ENCODE measurements at regions not wholly inside any gene's neighbourhood (a gene's known extent, or its start where the extent isn't known, plus 50 kb on each side); places are given as distances from the start of the nearest gene placed in this dataset.

DNA sequence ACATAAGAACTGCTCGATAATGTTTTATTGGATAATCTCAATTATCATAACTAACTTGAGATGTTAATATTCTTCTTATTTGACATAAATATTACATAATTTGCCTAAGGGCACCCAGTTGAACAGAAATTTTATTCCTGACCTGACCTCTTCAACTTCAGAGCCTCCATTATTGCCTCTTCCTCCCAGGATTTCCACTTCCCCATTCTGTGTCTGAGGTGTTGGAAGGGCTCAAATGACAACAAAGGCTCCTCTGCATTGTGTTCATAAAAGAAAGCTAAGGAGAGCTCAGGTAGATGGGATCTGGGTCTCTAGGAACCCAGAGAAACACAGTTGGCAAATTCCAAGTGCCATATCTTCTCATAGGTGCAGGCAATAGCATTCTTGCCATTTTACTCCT is 61.2 kb upstream of the ARHGAP20 start:
- DNase-seq, result no peak

DNA sequence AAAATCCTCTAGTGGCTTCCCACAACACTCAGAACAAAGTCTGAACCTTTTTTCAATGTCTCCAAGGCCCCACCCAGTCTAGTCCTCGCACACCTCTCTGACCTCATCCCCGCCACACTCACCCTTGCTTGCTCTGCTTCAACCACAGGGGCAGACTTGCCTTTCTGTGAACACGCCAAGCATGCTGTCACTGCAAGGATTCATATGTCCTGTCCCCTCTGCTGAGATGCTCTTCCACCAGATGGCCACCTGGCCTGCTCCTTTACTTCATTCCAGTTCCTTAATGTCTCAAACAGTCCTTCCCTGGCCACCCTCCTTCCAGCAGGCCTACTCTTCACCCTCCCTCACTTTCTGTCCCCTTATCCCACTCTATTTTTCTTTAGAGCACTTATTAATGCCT is 60.6 kb upstream of the ARHGAP20 start:
- DNase-seq, result no peak

DNA sequence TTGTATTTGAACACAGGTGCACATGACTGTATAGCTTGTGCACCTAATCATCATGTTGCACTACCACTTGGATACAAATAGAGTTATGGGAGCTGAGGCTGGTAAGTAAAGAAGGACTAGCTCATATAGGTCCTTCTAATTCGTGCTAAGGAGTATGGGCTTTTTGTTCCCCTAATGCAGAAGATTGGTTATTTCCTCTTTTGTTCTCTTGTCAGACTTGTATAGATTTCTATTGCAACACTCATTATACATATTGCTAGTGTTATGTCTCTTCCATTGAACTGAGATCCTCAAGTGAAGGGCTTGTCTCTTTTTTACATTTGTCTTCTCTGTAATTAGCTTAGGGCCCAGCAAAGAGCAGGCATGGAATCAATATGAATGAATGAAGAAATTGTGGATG is 54.1 kb upstream of the ARHGAP20 start:
- no peak for DNase-seq

DNA sequence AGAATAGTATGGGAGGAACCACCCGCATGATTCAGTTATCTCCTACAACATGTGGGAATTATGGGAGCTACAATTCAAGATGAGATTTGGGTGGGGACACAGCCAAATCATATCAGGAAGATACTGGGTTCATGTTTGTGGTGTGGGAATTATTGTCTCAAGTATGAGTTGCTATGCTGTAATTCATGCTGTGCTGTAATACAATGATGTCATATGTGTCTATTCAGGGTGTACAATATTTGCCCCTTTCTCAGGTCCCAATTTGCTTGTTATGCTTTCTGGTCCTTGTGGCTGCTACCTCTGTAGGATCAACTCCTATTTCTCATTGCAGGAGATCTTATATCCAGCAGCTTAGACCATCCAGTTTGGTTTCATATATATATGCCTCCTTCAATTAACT is 52.2 kb upstream of the ARHGAP20 start:
- no peak for DNase-seq

DNA sequence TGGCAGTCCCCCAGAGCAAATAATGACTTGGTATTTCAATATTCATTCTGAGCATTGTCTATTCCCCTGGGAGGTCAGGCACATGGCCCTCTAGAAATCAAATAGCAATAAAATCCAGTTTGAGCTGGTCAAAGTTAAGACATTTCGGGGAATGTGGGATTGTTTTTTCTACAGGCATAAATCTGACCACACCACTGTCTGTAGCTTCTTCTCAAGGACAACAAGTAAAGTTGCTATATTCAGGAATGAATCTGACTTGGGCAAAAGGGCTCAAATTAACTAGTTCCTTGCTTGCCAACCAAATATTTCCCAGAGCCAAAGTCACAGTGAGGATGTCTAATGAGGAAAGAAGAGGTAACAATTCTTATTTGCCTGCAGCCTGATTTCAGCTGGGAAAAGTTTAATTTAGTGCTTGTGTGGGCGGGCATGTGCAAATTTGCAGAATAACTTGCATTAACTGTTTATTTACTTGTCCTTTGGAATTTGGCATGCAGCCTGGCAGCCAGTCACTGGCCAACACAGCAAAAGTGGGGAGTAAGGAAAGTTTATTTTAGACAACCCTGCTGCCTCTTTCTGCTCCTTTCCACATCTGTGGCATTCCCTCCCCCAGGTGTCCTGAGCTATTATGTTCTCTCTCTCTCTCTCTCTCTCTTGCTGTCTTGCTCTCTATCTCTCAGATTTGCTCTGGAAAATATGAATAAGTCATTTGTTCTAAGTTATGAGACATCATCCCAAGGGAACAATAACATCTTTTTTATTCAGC is 51.2 kb upstream of the ARHGAP20 start:
- DNase-seq, result no peak

DNA sequence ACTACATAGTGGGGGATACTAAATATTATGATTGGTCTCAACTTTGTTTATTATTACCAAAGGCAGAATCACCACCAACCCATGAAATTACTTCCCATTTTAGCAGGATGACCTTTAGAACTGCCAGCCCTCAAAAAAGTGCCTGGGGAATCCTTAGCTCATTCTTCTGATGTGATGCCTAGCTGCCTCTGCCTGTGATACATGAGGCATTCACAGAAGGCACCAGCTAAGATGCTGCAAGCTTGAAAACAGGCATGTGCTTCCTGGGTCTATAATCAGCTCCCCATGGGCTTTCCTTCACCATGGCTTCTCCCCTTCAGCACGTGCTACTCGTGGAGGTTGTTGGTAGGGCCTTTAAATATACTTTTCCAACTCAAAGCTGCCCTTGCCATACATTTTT is 50.4 kb upstream of the ARHGAP20 start:
- DNase-seq, result no peak
